ENCODE measurements at regions not wholly inside any gene's neighbourhood (a gene's known extent, or its start where the extent isn't known, plus 50 kb on each side); places are given as distances from the start of the nearest gene placed in this dataset.

DNA sequence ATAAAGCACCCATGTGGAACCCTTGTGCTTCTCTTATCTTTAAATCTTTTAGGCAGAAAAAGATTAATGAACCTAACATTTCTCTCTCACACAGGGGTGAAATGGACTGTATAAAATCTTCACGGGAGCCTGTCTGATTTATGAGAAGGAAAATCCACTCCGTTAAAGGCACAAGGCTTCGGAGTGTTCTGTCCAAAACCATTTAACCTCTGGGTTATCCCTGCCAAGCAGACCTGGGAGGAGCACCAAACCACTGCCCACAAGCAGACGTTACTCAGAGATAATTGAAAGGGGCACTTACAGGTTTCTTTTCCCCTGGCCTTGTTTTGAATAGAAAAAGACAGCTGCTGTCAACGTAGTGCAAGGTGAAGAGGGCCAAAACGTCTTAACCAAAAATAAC is 184.4 kb upstream of the DOK6 start:
- DNase-seq, result no peak

DNA sequence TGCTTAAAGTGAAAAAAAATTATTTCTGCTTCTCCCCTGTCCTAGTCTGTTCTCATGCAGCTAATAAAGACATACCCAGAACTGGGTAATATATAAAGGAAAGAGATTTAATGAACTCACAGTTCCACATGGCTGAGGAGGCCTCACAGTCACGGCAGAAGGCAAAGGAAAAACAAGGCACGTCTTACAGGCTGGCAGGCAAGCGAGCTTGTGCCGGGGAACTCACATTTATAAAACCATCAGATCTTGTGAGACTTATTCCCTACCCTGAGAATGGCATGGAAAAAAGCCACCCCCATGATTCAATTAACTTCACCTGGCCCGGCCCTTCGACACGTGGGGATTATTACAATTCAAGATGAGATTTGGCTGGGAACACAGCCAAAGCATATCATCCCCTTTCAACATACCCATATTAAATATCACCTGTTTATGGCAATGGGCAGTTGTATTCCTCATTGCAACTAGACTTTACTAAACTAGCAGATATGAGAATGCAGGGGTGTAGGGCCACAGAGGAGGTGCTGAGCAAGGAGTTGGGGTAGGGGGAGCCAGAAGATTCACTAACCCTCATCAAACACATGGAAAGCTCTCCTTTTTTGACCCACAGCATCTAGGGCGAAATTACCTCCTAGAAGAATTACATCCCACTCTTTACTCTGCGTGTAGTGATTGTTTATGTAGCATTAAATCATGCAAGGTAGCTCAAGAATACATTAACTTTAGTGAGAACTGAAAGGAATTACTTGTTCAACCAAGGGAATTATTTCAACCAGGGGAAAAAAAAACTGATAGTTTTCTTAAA is 183.3 kb upstream of the DOK6 start:
- DNase-seq, result no peak

DNA sequence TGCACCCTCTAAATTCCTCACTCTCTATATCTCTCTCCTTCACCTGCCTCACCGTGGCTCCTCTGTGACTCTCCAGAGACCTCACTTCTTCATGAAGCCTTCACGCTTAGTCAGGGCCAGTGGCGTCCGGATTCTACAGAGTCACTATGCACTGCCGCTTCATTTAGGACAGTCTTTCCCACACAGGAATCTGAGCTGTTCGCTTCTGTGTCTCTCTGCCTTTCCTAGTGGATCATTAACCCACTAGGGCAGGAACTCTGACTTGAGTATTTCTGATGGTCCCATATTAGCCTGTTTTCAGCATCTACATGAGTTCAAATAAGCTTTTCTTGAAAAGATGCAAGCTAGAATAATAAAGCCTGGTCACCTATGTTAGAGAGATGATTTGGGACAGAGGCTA is 180.2 kb upstream of the DOK6 start:
- DNase-seq, result no peak

DNA sequence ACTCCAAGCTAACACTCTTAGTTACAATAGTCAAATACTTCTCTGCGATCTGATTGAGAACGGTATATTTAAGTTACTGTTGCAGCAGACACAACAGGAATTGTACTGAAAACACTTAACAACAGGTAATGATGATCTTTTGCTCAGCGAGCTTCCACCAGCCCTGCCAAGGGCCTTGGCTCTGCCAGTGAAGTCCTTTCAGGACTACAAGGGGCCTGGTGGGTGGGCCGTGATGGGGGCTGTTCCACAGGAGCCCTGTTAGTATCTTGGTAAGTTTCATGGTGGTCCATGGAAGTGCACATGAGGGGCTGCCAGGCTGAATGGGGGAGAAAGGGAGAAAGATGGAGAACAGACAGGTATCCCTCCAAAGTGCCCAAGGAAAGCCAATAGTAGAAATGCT is 178.6 kb upstream of the DOK6 start:
- no peak for DNase-seq

DNA sequence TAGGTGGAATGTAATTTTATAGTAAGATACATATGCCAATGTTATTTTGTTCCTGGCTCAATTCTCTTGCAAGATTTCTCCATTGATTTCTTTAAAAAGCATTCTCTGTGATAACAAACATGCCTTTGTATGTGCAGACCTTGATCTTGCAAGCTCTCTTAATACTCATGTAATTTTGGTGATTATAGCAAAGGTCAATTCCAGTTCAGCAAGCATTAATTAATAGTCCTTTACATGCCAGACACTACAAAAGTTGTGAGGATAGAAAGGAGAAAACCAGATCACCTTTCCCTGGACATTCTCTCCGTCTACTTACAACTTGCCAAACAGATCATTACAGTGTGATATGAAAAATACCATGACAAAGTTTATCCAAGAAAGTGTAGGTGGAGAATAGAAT is 173.7 kb upstream of the DOK6 start:
- no peak for DNase-seq

DNA sequence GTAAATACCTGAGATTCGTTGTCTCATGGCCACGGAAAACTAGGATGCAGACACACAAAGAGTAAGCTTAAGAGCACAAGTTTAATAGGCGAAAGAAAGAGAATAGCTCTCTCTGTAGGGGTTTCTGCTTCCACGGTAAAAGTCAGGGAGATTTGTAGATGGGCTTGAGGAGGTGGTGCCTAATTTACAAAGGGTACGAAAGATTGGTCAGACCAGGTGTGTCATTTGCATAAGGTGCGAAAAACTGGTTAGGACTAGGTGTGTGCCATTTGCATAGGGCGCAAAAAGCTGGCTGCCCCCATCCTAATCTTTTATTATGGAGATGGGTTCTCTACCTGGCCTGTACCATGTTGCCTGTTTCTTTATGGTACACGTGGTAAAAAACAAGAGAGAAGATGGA is 170.5 kb upstream of the DOK6 start:
- DNase-seq, result no peak

DNA sequence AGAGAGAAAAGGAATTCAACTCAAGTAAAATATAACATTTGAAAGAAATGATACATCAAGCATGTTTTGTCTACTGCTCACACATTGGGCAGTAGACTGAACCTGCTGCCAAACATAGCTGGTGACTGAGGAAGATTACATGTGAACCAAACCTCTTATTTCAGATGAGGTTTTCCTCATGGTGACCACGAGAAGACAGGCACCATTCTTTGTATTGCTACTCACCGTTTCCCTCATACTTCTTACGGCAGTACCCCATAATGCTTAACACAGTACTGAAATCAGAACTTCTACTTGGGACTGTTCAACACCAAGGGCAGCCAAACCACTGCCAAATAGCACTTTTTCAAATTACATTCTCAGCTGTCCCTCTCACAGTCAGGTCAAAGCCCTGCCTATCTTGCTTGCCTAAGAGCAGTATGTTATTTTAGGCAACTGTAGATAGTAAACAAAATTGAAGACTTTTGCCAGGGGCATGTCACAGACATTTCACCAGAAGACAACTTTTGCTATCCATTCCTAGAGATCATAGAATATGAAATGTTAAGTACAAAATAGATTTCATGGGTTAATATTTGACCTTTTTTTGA is 167.1 kb upstream of the DOK6 start:
- no peak for DNase-seq

DNA sequence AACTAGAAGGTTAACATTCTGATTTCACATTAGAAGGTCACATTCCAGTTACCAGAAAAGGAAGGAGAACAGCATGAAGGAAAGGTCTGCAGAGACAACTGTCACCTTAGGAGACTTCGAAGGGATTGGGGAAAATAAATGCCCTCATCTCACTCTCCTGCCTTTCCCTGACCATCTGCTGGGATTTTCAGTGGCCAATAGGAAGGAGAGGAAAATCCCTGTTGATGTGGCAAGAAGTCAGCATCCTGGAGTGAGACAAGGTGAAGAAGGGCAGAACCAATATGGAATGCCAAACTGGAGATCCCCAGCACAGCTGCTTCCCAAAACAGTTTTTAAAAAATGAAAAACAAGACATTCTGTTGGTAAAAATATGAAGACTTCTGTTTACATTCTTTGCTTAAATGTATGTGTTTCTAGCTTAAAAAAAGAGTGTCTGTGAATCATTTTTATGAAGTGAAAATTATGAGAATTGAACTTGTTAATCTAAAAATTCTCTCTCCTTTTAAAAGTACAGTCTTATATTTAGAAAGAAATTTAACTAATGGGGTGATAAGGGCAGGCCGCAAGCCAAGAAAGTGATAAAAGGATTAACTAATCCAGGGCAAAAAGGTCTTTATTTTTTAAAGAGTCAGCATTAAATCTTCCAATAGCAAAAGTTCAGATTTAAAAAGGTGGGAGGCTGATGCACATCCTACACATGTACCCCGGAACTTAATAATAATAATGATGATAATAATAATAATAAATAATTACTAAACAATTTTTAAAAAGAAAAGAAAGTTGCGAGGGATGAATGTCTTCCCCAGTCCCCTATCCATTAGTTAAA is 160.6 kb upstream of the DOK6 start:
- peak; percentile 14 to 24 for DNase-seq

DNA sequence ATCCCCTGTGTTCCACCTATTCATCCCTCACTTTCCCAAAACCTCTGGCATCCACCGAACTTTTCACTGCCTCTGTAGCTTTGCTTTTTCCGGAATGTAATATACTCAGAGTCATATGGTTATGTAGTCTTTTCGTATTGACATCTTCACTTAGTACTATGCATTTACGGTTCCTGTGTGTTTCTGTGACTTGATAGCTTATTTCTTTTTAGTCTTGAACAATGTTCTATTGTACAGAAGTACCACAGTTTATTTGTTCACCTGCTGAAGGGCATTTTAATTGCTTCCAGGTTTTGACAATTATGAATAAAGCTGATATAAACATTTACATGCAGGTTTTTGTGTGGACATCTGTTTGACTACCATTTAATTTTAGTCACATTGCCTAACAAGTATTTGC is 154.7 kb upstream of the DOK6 start:
- no peak for DNase-seq

DNA sequence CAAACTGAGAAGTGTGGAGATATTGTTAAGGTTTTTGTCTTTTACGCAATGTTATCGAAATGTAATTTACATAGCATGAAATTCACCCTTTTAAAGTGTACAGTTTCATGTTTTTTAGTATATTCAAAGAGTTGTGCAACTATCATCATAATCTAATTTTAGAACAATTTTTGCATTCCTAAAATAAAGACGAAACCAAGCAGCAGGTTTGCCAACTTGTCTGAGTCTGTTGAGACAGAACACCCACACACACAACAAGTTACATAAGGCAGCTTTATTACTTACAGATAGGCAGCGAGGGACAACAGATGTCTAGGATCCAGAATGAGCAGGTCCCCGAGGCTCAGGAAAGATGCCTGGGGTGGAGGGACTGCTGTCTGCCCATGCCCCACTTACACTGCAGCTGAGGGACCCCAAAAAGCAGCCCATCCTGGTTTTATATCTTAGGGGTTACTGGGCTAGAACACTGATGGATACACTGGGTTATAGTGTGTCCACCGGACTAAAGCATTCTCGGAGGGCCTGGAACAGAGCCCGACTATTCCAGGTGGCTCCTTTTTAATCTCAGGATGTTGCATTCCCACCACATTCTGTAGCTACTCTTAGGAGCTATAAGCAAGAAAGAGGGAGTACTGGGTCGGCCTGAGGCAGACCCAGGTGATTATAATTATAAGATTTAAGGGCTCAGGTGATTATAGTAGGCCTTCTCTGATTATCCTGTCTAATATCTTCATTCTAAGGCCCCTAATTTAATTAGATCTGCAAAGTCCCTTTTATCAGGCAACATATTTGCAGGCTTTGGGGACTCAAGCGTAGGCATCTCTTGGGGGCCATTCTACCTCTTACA is 150.2 kb upstream of the DOK6 start:
- peak; percentile 52 to 54 for DNase-seq

DNA sequence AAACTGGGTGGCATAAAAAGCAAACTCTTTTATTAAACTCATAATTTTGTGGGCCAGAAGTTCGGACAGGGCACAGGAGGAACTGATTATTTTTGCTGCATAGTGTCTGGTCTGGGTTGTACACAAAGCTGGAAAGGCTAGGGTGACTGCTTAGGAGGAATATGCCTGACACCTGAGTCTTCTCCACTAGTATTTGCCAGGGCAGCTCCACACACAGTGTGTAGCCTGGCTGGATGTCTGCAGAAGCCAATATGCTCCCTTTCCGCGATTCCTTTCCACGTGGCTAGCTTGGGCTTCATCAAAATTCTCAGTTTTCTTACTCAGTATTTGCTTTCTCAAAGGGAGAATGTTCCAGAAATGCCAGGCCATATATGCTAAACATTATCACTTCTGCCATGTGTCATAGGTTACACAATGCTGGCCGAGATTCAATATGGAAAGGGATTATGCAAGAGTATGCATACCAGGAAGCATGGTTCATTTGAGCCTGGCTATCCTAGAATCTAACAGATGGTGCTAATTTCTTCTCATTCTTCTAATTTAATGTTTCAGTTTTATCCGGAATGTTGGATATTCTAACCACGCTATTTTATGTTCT is 142.7 kb upstream of the DOK6 start:
- DNase-seq, result no peak

DNA sequence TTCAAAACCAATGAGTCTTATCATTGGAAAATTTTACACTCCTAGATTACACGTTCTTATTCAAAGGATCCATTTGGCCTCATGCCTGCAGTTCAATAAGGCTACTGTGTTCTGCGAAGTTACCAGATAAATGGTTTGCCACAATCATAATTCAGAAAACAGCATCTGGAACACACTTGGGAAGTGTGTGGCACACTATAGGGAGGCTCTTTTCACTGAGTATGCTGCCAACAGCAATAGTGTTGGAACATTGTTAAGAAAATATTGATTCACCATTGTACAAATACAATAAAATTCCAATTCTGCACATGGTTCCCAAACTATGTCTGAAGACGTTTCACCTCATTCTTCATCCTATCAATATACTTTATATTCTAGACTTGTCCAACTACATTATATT is 141.4 kb upstream of the DOK6 start:
- no peak for DNase-seq

DNA sequence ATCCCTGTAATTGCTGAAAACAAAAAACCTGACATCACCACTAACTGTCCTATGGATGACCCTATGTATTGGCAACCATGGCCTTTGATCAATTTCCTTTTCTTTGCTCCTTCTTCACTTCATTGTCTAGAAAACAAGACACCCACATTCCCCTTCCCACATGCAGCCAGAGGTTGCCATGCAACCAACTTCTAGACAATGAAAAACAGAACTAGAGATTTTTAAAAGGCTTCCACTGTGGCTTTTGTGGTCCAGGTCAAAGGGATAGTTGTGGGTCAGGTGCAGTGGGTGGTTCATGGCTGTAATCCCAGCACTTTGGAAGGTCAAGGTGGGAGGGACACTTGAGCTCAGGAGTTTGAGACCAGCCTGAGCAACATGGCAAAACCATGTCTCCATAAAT is 139.3 kb upstream of the DOK6 start:
- DNase-seq, result no peak

DNA sequence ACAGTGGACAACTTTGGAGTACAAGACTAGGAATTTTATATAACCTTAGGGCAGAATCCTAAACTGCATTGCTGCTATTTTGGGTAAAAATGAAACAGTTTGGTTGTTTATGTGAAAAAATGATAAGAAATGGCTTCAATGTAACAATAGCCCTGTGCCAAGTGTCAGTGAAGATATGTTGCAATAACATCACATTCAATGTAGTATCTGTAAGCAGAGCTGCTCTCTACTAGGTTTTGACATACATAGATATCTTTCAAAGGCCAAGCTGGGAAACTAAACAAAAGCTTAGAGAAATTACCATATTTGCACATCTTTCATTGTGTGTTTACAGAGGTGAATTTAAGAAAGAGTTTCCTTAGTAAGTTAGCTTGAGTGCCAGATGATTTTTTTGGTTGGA is 135.0 kb upstream of the DOK6 start:
- peak; percentile 31 to 35 for DNase-seq

DNA sequence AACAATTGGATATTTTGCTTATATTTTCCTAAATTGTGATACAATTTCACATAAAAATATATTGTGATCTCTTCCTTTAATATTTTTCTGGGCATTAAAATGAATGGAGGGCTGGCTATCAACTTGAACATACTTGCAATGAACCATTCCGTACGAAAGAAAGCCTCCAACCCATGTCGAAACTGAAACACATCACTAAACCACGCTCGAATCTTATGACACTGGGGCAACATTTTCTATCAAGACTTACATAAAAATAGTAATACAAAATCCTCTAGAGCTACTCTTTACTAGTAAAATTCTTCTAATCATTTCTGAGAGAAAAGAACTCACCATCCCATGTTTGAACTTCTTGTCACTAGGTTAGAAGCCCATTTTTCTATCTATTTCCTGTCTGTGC is 132.8 kb upstream of the DOK6 start:
- no peak for DNase-seq

DNA sequence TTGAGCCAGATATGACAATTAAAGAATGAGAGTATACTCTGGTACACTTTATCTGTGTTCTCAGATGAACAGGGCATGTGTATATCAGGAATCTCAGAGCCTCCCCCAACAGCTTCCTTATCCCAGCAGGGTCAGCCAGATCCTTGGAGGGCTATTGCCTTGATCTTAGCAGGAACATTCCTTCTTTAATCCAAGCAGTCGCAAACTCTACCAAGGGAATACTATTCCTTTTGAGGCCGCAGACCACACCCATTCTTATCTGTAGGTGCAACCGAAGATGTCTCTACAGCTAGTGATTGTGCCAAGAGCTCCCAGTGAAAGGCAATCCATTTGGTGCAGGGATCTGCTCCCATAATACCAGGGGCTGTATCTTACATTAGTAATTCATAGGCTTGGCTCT is 118.3 kb upstream of the DOK6 start:
- no peak for DNase-seq

DNA sequence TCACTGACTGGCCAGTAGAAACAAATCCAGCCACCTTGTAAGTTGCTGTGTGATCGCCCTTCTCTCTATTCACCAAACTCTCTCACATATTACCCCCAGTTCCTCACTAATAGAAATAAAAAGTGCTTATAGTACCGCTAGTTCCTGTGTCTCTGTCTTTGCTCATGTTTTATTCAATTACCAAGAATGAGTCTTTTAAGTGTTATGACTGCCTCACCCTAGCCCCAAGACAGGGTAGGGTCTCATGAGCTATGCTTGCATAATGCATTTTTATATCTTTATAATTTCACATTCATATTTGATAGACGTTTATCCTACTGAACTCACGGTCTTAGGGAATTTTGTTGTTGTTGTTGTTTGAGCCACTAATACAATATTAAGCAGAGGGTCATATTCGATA is 109.6 kb upstream of the DOK6 start:
- DNase-seq, result no peak

DNA sequence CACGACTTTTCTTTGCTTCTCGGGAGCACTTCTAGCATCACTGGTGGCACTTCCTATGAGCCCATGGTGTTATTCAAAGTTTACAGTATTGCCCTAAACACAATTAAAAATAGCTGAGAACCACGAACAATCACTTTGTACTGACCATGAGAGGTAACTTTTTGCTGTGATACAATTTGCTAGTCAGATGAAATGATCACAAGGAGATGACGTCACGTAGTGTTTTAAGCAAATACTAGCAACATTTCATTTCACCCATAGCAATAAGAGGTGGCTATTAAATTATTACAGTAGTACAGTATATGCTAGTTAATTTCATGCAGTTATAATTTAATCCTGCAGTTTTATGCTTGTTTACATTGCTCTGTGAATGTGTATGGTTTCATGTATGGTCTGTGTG is 108.9 kb upstream of the DOK6 start:
- no peak for DNase-seq

DNA sequence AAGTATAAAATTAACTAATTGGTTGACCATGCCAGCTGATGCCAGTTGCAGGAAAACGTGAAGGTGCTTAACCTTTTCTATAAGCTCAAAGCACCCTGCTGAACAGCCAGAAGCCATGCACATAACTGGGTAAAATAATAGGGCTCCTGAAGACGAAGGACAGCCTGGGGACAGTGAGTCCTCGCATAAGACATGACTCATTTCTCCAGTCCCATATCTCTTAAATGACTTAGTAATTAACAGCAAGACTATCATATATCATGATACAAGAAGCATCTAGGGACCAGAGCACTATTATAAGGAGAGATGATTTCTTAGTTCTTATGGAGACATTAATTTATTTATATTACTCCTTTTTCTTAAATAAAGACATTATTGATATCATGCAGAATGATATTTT is 100.5 kb upstream of the DOK6 start:
- no peak for DNase-seq

DNA sequence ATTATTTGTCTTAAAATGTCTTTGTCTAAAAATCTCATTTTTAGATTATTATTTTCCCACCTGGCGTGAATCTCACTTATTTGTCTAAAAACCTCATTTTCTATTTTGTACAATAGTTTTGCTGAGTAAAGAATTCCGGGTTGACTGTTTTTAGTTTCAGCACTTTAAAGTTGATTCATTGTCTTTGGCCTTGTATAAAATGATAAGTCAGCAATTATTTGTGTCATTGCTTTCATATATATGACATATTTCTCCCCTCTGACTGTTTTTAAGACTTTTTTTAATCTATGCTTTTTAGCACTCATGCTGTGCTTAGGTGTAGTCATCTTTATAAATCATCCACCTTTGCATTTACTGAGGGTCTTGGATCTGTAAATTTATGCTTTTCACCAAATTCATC is 92.1 kb upstream of the DOK6 start:
- no peak for DNase-seq

DNA sequence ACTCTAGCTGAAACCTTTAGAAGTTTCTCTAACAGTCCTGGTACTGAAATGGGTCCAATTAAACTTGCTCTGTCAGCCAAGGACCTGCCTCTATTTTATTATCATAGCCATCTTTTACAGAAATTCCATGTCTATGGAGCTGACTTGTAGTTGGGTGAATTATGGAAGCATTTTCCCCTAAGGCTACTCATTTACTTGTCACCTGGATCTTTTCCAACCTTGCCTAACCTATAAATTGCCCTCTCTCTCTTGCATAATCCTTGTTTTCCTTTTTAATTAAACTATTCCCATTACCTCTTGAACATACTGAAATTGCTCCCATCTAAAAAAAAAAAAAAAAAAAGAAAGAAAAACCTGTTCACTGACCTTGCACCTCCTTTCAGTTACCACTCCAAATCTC is 74.6 kb upstream of the DOK6 start:
- DNase-seq, result no peak

DNA sequence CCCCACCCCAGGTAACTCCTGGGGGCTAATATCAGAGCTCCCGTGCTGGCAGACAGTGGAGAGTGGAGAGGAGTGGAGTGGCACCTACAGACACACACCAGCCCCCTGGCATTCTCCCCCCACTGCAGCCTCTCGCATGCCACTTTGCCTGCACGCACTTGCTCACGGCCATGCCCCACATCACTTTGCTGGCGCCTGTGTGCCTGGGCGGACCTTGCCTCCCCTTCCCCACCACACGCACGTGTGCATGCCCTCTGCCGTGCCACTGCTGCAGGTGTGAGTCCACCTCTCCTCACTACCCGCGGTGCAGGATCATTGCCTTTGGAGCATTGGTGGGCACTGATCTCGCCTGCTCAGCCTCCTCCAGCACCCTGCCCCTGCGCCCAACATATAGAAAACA is 72.6 kb upstream of the DOK6 start:
- no peak for DNase-seq

Data from right lung (tissue), 2 donors.